ENCODE measurements at regions not wholly inside any gene's neighbourhood (a gene's known extent, or its start where the extent isn't known, plus 50 kb on each side); places are given as distances from the start of the nearest gene placed in this dataset.

DNA sequence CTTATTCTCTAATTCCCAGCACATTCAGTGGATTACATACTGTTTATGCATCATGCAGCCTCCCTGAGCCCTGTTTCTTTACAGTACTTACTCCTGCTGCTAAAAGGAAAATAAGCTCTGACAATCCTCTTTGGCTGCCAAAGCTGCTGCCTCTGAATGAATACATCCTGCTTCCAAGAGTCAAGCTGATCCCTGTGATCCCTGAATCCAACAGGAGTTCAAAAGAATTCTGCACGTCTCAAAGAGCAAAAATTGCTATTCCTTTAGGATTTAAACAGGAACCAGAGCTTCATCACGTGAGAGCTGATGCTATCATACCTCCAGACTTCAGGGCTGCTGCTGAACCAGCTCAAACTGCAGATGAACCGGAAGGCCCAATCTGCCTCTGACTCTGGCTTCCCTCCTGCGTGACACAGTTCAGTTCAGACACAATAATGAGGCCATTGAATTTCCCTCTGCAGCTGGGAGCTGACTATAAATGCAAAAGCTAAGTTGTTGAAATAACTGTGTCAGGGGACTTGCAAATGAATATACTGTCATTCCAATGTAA is 851.0 kb upstream of the PHF14 start:
- no peak for DNase-seq (ENCODE audit: low spot score in 2 of 2)

DNA sequence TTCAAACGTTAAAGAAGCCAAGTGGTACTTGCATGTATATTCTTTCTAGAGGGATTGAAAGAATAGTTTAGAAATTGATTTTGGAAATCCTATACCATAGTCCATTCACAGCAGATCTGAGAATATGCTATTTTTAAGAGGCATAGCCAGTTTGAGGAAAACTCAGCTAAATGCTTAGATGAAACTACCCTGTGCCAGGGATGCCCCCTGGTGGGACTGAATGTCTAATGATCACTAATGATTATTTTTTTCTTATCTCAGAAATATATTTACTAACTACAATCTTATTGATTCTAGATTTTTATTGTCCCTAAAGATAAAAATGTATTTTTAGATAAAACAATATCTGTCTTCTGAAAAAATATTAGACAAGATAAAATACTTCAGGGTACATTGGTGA is 844.9 kb upstream of the PHF14 start:
- no peaks in the 10 kb centered on the region for H3K36me3 ChIP-seq
- H3K4me1 ChIP-seq = no peaks in the 10 kb centered on the region
- no peak overlapping the region for H3K4me3 ChIP-seq
- DNase-seq (ENCODE audit: low spot score in 2 of 2) = no peak
- no peak overlapping the region for H3K27ac ChIP-seq
- TF ChIP-seq POLR2A (IDR thresholded peaks at IDR 0.05) = no peak
- TF ChIP-seq, protein P1, sequence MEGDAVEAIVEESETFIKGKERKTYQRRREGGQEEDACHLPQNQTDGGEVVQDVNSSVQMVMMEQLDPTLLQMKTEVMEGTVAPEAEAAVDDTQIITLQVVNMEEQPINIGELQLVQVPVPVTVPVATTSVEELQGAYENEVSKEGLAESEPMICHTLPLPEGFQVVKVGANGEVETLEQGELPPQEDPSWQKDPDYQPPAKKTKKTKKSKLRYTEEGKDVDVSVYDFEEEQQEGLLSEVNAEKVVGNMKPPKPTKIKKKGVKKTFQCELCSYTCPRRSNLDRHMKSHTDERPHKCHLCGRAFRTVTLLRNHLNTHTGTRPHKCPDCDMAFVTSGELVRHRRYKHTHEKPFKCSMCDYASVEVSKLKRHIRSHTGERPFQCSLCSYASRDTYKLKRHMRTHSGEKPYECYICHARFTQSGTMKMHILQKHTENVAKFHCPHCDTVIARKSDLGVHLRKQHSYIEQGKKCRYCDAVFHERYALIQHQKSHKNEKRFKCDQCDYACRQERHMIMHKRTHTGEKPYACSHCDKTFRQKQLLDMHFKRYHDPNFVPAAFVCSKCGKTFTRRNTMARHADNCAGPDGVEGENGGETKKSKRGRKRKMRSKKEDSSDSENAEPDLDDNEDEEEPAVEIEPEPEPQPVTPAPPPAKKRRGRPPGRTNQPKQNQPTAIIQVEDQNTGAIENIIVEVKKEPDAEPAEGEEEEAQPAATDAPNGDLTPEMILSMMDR (IDR thresholded peaks at IDR 0.05) = no peak
- no peak for TF ChIP-seq POLR2AphosphoS5 (IDR thresholded peaks at IDR 0.05)
- H3K9me3 ChIP-seq = no peaks in the 10 kb centered on the region
- no peaks in the 10 kb centered on the region for H3K27me3 ChIP-seq
- intact Hi-C loops (cut with DNase I; ENCODE audit: low total_unique reads) = no loop called here

More for the DNA sequence above, 851.0 kb upstream of the PHF14 start:
- Histone ChIP-seq H3K4me3 (no peak overlapping the region), H3K36me3 (no peaks in the 10 kb centered on the region), H3K27ac (no peak overlapping the region), H3K4me1 (no peaks in the 10 kb centered on the region), H3K27me3 (no peaks in the 10 kb centered on the region), H3K9me3 (no peaks in the 10 kb centered on the region)
- intact Hi-C loops (cut with DNase I; ENCODE audit: low total_unique reads) = no loop called here
- no peak for TF ChIP-seq POLR2AphosphoS5 (IDR thresholded peaks at IDR 0.05)

DNA sequence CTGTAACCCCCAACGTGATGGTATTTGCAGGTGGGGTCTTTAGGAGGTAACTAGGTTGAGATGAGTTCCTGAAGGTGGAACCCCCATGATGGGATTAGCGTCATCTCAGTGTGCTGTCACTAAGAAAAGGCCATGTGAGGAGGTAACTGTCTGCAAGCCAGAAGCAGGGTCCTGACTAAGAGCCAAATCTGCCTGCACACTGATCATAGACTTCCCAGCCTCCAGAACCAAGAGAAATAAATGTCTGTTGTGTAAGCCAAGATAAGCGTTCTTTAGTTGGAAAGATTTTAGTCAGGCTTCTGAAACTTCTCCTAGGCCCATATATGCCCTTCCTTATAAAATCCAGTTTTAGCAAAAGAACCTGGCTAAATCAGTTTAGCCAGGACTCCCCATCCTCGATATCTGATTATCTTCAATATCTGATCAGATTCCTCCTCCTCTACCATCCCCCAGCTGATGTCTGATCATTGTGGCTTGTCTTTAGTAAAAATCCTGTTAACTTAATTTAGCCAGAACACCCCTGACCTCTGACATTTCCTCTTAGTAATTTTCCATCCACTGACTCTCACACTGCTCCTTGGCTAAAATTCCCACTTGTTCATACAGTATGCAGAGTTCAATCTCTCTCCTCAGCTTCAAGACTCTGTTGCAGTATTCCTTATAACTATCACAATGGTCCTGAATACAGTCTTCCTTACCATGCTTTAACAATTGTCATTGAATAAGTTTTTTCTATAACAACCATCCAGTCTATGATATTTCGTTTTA is 835.4 kb upstream of the PHF14 start:
- DNase-seq (ENCODE audit: low spot score in 2 of 2) = no peak
- no peaks in the 10 kb centered on the region for H3K4me1 ChIP-seq
- no peak overlapping the region for H3K27ac ChIP-seq
- no peaks in the 10 kb centered on the region for H3K9me3 ChIP-seq
- no peak for TF ChIP-seq POLR2AphosphoS5 (IDR thresholded peaks at IDR 0.05)
- TF ChIP-seq, protein P1 (IDR thresholded peaks at IDR 0.05) = no peak
- no peak for TF ChIP-seq POLR2A (IDR thresholded peaks at IDR 0.05)
- no peaks in the 10 kb centered on the region for H3K36me3 ChIP-seq
- no peaks in the 10 kb centered on the region for H3K27me3 ChIP-seq
- intact Hi-C loops (cut with DNase I; ENCODE audit: low total_unique reads) = no loop called here
- H3K4me3 ChIP-seq = no peak overlapping the region

DNA sequence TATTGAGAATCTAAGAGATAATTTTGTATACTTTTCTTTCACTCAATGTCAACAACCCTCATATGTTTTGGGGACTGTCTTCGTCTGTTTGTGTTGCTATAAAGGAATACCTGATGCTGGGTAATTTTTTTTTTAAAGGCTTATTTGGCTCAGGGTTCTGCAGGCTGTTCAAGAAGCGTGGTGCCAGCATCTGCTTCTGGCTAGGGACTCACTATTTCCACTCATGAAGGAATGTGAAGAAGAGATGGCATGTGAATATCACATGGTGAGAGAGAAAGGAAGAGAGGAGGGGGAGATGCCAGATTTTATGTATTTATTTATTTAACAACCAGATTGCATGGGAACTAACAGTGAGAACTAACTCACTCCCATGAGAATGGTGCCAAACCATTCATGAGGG is 827.4 kb upstream of the PHF14 start:
- Histone ChIP-seq H3K9me3 (no peaks in the 10 kb centered on the region), H3K27me3 (no peaks in the 10 kb centered on the region), H3K4me3 (no peak overlapping the region), H3K4me1 (no peaks in the 10 kb centered on the region), H3K36me3 (no peaks in the 10 kb centered on the region), H3K27ac (no peak overlapping the region)
- DNase-seq (ENCODE audit: low spot score in 2 of 2) = no peak
- intact Hi-C loops (cut with DNase I; ENCODE audit: low total_unique reads) = no loop called here
- TF ChIP-seq POLR2AphosphoS5 (IDR thresholded peaks at IDR 0.05) (no peak), POLR2A (IDR thresholded peaks at IDR 0.05) (no peak)
- TF ChIP-seq, protein P1 (IDR thresholded peaks at IDR 0.05) = no peak

DNA sequence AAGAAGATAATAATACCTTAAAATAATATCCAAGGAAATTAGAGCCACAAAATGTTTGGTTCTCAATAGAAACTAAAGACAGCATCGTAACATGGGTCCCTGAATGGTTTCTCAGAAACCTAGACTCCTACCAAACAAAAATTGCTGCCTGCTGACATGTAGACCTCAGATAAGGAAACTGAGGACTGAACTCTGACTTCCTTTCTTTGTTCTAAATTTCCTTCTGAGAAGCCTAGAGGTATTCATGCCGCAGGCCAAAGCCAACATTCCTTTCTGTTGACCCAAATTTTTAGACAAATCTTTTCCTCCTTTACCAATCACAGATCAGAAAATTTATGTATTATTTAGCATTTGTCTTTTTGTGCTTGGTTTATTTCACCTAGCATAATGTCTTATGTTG is 816.7 kb upstream of the PHF14 start:
- intact Hi-C loops (cut with DNase I; ENCODE audit: low total_unique reads) = no loop called here
- H3K27me3 ChIP-seq = no peaks in the 10 kb centered on the region
- no peaks in the 10 kb centered on the region for H3K36me3 ChIP-seq
- H3K9me3 ChIP-seq = no peaks in the 10 kb centered on the region
- no peaks in the 10 kb centered on the region for H3K4me1 ChIP-seq
- no peak for DNase-seq (ENCODE audit: low spot score in 2 of 2)
- no peak for TF ChIP-seq POLR2A (IDR thresholded peaks at IDR 0.05)
- no peak for TF ChIP-seq POLR2AphosphoS5 (IDR thresholded peaks at IDR 0.05)
- TF ChIP-seq, protein P1 (IDR thresholded peaks at IDR 0.05) = no peak
- no peak overlapping the region for H3K27ac ChIP-seq
- H3K4me3 ChIP-seq = no peak overlapping the region
